ENCODE measurements at regions not wholly inside any gene's neighbourhood (a gene's known extent, or its start where the extent isn't known, plus 50 kb on each side); places are given as distances from the start of the nearest gene placed in this dataset.
"Not testable (repeated sequence)": the region's sequence is repeated elsewhere in the genome, so short reads cannot be mapped to it uniquely, and the experiment has no call there.

GRCh38 chr2:120511536-120511935 is 165.6 kb downstream of the INHBB start:
- intact Hi-C loops (cut with DNase I; ENCODE audit: low total_unique reads), result no loop called here
- WGBS, 2 donors, result 21 to 32% methylated on average over 15 to 18 of the region's 18 CpGs
- TF ChIP-seq, protein P1, sequence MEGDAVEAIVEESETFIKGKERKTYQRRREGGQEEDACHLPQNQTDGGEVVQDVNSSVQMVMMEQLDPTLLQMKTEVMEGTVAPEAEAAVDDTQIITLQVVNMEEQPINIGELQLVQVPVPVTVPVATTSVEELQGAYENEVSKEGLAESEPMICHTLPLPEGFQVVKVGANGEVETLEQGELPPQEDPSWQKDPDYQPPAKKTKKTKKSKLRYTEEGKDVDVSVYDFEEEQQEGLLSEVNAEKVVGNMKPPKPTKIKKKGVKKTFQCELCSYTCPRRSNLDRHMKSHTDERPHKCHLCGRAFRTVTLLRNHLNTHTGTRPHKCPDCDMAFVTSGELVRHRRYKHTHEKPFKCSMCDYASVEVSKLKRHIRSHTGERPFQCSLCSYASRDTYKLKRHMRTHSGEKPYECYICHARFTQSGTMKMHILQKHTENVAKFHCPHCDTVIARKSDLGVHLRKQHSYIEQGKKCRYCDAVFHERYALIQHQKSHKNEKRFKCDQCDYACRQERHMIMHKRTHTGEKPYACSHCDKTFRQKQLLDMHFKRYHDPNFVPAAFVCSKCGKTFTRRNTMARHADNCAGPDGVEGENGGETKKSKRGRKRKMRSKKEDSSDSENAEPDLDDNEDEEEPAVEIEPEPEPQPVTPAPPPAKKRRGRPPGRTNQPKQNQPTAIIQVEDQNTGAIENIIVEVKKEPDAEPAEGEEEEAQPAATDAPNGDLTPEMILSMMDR (IDR thresholded peaks at IDR 0.05), result no peak
- no peak for TF ChIP-seq POLR2A (IDR thresholded peaks at IDR 0.05)
- no peak for DNase-seq (ENCODE audit: low spot score in 2 of 2)
- no peak overlapping the region for H3K4me3 ChIP-seq (ENCODE audit: low read depth, poor library complexity, severe bottlenecking)

DNA sequence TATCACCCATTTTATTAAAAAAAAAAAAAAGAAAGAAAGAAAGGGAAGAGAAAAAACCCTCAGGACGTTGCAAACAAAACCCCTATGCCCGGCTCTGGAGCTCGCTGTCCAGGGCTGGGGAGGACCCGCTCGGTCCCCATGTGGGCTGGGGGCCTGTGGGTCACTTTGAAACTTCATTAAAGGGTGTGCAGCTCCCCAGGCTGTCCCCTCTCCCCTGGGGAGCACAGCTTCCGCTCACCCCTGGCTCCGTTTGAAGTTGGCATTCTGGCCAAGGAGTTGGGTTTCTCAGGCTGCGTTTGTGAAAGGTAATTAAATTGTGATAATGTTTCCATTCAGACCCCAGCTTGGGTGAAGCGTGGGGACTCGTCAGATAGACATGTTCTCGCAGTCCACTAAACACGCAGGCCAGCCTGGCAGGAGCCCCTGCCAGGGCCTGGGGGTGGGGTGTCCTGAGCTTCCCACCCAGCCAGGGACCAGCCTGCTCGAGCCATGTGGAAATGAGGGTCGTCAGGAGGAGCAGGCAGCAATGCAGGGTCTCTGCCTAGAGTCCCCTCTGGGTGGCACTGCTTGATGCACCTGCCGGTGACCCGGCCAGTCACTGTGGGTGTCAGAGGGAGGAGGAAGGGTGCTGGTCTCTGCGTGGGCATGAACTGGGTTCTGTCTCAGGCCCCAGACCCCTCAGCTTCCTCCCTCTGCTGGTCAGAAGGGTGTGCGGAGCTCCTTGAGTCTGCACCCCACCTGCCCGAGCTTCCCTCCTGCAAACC is 166.2 kb downstream of the INHBB start:
- no peak overlapping the region for H3K4me3 ChIP-seq (ENCODE audit: low read depth, poor library complexity, severe bottlenecking)
- WGBS, 2 donors, result 74 to 81% methylated on average over 18 to 19 of the region's 19 CpGs
- no peak for DNase-seq (ENCODE audit: low spot score in 2 of 2)
- TF ChIP-seq, protein P1 (IDR thresholded peaks at IDR 0.05), result no peak
- TF ChIP-seq POLR2A (IDR thresholded peaks at IDR 0.05), result no peak
- intact Hi-C loops (cut with DNase I; ENCODE audit: low total_unique reads), result no loop called here

- no peak overlapping the region for H3K4me3 ChIP-seq (ENCODE audit: low read depth, poor library complexity, severe bottlenecking)
- TF ChIP-seq POLR2A (IDR thresholded peaks at IDR 0.05), result no peak
- TF ChIP-seq, protein P1 (IDR thresholded peaks at IDR 0.05), result no peak
- no peak for DNase-seq (ENCODE audit: low spot score in 2 of 2)
- WGBS, 2 donors, result 87 to 89% methylated on average over 10 of the region's 10 CpGs
- intact Hi-C loops (cut with DNase I; ENCODE audit: low total_unique reads), result no loop called here
Measured at GRCh38 chr2:120513776-120514357, 167.9 kb downstream of the INHBB start.

DNA sequence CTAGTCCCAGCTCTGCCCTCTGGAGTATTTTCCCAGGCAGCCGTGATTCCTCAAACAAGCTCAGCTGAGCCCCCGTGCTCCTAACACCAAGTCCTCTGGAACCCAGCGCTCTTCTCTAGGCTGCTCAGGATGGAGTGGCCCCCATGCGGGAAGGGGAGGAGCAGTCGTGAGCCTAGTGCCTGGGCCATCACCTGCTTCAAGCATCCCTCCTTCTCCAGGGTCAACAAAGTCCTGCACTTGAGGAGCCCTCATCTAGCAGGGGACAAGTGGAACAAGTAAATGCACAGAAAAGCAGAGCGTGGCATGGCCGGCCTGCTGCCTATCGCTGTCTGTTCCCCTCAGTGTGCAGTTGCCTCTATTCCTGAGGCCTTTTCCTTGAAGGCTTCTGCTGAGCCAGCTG is 168.6 kb downstream of the INHBB start:
- no peak overlapping the region for H3K4me3 ChIP-seq (ENCODE audit: low read depth, poor library complexity, severe bottlenecking)
- 87 to 90% methylated on average over 8 of the region's 8 CpGs for WGBS, 2 donors
- DNase-seq (ENCODE audit: low spot score in 2 of 2), result no peak
- TF ChIP-seq, protein P1 (IDR thresholded peaks at IDR 0.05), result no peak
- no peak for TF ChIP-seq POLR2A (IDR thresholded peaks at IDR 0.05)
- intact Hi-C loops (cut with DNase I; ENCODE audit: low total_unique reads), result no loop called here

DNA sequence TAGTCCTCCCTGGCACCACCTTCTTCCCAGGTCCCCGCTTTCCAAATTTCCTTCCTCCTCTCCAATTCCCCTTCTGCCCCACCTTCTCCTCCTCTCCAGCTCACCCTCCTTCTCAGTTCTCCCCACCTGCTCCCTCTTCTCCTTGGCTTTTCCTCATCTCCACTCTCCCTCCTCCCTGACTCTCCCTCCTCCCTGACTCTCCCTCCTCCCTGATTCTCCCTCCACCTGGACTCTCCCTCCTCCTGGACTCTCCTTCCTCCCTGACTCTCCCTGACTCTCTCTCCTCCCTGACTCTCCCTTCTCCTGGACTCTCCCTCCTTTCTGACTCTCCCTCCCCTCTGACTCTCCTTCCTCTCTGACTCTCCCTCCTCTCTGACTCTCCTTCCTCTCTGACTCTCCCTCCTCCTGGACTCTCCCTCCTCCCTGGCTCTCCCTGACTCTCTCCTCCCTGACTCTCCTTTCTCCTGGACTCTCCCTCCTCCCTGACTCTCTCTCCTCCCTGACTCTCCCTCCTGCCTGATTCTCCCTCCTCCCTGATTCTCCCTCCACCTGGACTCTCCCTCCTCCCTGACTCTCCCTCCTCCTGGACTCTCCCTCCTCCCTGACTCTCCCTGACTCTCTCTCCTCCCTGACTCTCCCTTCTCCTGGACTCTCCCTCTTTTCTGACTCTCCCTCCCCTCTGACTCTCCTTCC is 169.3 kb downstream of the INHBB start:
- intact Hi-C loops (cut with DNase I; ENCODE audit: low total_unique reads); DNase-seq (ENCODE audit: low spot score in 2 of 2); H3K4me3 ChIP-seq (ENCODE audit: low read depth, poor library complexity, severe bottlenecking): not testable (repeated sequence)
- 96 to 100% methylated on average over 1 of the region's 1 CpG for WGBS, 2 donors
